Stimulated activated CD4-positive, alpha-beta T cell treated with anti-CD3 and anti-CD28 coated beads, Interleukin-15, amount 100 ng/mL, for 1 hour (primary cell): ENCODE measurements at regions not wholly inside any gene's neighbourhood (a gene's known extent, or its start where the extent isn't known, plus 50 kb on each side); places are given as distances from the start of the nearest gene placed in this dataset.

Experiments used
- DNase-seq, 2 donors: peaks; one replicate each; pipeline ENCODE4 v3.0.0-alpha.2; 2020; ENCODE audit warnings: low read depth in 1 of 2, low spot score in 1 of 2

- no peak for DNase-seq
Measured at GRCh38 chr2:173584000-173584399, 229.3 kb downstream of the CDCA7 start.

DNA sequence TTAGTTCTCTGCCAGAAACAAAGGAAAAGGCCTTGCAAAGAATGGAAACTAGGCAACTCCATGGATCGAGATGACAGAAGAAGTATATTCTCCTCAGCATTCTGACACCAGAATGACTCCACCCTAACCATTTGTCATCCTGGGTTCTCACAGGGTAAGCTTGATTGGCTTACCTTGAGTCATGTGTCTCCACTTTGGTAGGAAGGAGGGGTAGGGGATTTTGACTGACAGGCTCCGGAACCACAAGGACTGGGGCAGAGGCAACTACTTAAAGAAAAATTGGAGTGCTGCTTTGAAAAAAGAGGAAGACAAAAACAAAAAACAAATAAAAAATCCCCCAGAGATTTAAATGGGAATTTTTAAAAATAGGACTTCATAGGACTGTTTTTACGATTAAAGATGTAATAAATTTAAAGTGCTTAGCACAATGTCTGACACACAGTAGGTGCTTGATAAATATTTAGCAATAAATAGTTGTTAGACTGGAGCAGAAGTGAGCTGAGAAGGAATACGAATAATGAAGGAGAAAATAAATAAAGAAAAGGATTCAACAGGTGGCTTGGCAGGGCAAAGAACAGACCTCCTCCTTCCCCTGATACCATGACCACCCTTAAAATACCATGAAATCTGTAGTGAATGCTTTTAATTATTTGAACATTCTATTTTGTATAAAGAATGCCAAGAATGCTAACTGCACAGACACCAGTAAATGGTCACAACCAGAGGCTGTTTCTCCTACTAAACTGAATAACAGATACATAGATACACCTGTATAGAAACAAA is 230.2 kb downstream of the CDCA7 start:
- no peak for DNase-seq

- DNase-seq: no peak
Measured at GRCh38 chr2:173588931-173589369, 234.3 kb downstream of the CDCA7 start.

DNA sequence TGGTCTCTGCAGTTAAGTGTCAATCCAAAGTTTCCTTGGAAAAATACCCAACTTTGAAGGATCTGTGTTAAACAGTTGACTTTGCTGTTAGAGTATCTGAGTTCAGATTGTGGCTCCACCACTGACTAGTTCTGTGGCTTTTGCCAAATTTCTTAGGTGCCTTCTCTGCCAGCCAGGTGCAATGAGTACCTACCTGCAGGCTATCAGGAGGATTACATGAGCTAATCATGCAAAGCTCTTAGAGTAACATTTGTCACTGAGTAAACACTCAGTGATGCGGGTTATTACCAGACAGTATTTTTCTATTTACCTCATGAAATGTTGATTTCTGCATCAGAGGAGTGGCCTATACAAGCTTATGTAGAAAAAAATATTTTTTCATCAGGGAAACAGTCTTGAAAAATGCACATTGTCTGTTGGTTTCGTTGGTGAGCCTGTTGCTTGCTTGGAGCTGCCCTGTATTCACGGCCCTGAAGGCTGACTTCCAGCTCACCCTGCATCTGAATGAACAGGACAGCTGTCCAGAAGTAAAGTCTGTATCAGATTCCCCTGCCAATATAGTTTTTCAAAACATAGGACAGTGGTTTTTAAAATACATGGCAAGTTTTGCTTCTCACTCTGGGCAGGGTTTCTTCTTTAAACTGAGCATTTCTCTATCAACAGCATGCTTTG is 235.1 kb downstream of the CDCA7 start:
- no peak for DNase-seq

GRCh38 chr2:173590276-173590861 is 235.7 kb downstream of the CDCA7 start:
- no peak for DNase-seq

DNA sequence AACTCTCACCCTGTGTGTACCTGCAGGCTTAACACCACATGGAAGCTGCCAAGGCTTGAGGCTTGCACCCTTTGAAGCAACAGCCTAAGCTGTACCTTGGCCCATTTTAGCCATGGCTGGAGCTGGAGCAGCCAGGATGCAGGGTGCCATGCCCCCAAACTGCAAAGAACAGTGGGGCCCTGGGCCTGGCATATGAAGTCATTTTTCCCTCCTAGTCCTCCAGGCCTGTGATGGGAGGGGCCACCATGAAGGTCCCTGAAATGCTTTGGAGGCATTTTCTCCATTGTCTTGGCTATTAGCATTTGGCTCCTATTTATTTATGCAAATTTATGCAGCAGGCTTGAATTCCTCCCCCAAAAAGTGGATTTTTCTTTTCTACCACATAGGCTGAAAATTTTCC is 238.4 kb downstream of the CDCA7 start:
- no peak for DNase-seq

DNA sequence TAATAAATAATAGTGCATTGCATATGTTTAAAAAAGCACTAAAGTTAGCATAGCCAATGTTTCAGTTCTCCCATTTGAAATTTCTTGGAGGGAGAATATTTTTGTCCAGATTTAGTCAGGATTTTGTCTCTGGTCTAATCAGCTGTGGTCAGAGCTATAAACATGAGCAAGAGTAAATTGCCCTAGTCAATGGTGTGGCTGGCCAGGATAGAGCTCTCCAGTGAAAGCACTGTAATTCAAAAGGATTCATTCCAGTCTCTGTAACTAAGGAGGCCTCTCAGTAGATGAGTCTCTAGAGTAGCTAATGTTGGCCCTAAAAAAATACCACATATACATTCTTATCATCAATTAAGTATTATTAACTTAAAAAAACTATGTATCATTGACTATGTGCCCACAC is 241.6 kb downstream of the CDCA7 start:
- no peak for DNase-seq

DNA sequence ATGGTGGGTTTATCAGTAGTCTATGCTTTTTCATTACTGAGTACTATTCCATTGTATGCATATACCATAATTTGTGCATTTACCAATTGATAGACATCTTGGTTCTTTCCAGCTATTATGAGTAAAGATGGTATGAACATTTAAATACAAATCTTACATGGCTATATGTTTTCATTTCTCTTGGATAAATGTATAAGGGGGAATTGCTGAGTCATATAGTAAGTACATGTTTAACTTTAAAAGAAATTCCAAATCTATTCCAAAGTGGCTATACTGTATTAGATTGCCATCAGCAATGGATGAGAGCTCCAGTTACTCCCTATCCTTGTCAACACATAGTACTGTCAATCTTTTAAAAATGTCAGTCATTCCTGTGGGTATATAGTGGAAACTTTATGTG is 243.9 kb downstream of the CDCA7 start:
- no peak for DNase-seq

DNA sequence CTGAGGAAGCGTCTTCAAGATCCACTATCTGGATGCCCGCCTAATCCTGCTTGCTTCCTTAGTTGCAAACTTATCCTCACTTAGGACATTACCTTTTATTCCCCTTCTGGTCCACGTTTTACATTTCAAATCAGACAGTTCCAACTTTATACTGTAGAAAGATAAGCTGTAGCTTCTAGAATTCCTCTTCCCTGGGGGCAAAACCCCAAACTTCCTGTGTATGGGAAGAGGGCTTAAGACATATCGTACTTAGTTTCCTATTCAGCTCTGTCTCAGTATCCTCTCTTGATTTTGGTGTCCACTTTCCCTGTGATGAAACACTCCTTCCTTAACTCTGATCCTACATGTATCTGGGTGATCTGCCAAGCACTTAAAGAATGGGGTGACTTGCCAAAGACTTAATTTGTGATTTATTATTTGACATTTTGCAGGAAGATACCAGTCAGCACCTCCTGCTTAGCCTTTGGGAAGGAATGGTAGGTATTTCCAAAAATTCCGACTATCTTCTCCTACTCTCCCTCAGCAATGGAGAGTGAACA is 245.2 kb downstream of the CDCA7 start:
- DNase-seq: no peak

- DNase-seq: no peak
Measured at GRCh38 chr2:173602153-173602795, 247.6 kb downstream of the CDCA7 start.

DNA sequence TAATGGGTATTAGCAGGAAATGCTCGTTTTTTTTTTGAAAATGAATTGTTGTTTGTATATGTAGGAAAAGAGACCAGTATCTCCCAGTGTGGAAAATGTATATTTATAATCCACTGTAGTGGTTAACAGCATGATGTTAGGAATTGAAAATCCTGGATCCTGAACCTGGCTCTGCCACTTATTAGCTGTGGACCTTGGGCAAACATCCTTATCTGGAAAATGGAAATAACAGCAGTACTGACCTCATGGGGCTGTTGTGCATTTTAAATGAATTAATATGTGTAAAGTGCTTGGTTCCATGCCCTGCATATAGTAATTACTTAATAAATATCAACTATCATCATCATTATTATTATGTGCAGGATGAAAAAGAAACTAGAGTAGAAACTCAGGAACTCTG is 251.3 kb downstream of the CDCA7 start:
- no peak for DNase-seq

DNA sequence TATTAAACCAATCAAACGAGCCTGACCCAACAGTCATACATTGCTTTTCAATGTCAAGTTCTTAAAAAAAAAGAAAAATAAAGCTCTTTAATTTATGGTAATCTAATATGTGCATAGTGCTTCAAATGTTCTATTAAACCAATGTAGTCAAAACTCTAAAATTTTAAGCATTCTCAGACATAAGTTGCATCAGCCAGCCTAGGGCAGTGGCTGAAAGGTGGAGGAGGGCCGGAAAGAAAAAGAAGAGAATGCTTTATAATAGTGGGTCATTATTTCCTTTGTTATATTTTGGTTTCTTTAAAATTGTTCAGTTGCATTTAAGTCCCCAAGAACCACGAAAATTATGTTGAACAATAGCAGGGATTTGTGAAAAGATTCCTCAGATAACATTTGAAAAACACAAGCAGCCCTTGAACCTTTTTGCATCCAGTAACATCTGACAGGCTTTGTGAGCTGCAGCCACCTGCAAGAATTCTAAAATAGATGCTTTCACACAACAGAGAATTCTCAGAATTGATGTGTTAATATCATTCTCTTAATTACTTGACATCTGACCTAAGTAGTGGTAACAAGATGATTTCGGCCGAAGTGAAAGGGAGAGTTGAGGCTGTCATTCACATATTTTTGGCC is 252.1 kb downstream of the CDCA7 start:
- DNase-seq: no peak

DNA sequence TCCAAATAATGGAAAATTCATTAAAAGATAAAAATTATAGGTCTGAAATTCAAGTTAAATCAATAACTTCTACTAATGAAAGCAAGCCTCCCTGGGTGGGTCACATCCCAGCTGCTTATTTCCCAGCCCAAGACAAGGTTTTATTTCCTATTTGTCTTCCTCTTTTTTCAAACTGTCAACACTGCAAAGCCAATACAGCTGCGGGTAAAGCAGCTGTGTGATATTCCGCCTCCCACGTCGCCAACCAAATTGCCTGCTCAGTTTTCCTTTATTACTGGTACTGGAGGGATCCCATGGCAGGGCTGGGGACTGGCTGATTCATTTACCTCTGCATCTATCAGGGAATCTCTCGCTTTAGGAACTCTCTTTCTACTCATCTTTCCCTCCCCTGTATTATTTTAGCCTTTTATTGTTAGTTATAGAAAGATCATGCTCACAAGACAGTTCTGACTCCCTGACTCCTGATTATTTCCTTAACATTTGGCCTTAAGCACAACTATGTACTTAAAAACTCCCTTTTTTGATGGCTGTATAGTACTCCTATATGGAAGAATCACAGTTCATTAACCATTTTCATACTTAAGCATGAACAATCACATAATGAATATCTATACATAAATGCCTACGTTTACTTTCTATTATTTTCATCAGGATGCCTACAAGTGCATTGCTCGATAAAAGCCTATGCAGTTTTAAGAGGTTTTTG is 253.1 kb downstream of the CDCA7 start:
- no peak for DNase-seq

DNA sequence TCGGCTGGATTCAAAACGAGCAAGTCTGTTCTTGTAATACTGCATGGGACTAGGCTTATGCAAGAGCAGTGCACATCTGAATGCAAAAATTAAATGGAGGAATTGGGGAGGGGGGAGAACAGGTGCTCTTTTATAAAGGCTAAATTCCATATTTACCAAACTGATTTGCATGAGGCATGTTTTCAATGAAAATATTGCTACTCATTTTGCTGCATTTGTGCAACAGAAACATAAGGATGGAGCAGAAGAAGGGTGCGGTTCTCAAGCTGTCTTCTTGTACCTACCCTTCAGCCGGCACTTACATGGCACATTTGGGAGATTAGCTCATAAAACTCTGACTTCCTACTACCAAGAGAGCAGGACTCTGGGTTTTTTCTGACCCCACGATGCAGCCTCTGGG is 256.4 kb downstream of the CDCA7 start:
- no peak for DNase-seq

GRCh38 chr2:173612354-173612753 is 257.7 kb downstream of the CDCA7 start:
- no peak for DNase-seq

GRCh38 chr2:173613386-173613785 is 258.7 kb downstream of the CDCA7 start:
- no peak for DNase-seq

GRCh38 chr2:173614265-173614930 is 259.7 kb downstream of the CDCA7 start:
- no peak for DNase-seq

GRCh38 chr2:173623438-173624319 is 269.0 kb downstream of the CDCA7 start:
- DNase-seq: no peak

- DNase-seq: no peak
Measured at GRCh38 chr2:173625315-173625714, 270.6 kb downstream of the CDCA7 start.
